ENCODE measurements at regions not wholly inside any gene's neighbourhood (a gene's known extent, or its start where the extent isn't known, plus 50 kb on each side); places are given as distances from the start of the nearest gene placed in this dataset.
"Not testable (repeated sequence)": the region's sequence is repeated elsewhere in the genome, so short reads cannot be mapped to it uniquely, and the experiment has no call there.

DNA sequence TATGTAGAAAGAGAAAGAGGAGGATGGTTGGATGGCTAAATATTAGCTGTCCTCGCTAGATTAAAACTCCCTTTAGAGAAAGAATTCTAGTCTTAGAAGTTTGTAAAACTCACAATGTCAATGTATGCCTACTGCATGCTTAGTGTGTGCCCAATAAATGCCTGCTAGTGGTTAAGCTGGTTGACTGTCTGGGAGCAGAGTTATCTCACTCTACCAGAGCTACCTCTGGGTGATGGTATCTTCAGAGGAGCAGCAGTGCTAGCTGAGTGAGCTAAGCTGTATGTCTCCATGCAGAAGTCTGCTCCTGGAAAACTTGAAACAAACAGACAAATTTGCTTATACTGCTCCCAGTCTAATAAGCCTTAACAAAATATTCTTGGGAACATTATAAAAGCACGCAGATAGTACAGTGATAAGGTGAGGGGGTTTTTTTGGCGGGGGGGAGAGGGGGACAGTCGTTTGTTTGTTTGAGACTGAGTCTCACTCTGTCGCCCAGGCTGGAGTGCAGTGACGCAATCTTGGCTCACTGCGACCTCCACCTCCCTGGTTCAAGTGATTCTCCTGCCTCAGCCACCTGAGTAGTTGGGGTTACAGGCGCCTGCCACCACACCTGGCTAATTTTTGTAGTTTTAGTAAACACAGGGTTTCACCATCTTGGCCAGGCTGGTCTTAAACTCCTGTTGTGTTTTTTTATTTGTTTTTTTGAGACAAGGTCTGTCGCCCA, 202.8 kb upstream of the TSC22D1 start:
- no peak for DNase-seq

DNA sequence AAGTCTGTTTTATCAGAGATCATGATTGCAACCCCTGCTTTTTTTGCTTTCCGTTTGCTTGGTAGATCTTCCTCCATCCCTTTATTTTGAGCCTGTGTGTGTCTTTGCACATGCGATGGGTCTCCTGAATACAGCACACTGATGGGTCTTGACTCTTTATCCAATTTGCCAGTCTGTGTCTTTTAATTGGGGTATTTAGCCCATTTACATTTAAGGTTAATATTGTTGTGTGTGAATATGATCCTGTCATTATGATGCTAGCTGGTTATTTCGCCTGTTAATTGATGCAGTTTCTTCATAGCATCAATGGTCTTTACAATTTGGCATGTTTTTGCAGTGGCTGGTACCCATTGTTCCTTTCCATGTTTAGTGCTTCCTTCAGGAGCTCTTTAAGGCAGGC, 199.2 kb upstream of the TSC22D1 start:
- DNase-seq = not testable (repeated sequence)

DNA sequence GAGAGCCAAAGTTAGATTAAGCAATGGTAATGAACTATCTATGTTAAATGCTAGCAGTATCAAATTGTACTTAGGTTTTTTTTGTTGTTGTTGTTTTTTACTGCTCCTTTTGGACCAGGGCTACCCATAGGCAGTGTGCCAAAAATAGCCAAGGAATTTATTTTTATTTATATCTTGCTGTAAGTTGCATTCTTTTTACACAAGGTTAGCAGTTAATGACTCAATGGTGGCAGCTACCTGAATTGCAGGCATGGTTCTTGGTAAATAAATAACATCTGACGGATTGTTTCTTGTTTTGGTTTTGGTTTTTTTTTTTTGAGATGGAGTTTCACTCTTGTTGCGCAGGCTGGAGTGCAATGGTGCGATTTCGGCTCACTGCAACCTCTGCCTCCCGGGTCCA, 194.8 kb upstream of the TSC22D1 start:
- DNase-seq = no peak

DNA sequence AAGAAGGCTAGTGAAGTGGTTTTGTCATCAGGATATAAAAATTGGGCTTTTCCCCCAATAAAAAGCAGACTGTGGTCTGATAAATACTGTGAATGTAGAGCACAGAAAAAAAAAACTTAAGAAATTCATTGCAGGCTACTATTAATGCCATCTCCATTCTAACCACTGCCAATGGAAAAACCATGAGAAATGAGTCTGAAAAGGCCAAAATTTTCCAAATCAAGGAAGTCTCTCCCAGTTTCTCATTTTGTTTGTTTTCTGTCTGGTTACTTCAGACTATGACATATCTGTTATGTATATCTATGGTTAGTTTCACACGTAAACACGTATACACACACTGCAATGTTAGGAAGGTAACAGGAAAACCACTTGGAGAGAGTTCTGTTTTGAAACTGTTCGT, 193.6 kb upstream of the TSC22D1 start:
- no peak for DNase-seq

- no peak for DNase-seq
These were observed 192.8 kb upstream of the TSC22D1 start for GRCh38 chr13:44768775-44769581.

GRCh38 chr13:44768239-44768638, 192.1 kb upstream of the TSC22D1 start:
- no peak for DNase-seq

DNA sequence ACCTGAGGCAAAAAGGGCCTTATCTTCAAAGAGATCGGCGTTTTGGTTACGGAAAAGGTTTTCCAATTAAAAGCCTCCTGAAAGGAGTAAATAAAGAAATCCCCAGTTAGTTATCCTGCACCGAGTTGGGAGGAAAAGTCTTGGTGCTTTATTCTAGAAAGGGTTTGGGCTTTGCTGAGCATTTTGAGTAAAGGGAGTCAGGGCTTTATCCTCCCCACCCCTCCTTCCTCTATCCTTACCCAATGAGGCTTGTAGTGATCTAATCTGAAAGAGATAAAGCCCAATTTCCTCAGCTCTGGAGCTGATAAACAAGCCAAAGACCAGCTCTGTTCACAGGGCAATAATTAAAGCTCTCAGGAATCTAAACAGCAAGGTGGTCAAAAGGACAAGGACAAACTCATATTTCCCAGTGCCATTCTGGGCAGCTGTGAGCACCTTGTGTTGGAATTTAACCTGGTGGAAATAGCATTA, 188.9 kb upstream of the TSC22D1 start:
- DNase-seq = no peak

DNA sequence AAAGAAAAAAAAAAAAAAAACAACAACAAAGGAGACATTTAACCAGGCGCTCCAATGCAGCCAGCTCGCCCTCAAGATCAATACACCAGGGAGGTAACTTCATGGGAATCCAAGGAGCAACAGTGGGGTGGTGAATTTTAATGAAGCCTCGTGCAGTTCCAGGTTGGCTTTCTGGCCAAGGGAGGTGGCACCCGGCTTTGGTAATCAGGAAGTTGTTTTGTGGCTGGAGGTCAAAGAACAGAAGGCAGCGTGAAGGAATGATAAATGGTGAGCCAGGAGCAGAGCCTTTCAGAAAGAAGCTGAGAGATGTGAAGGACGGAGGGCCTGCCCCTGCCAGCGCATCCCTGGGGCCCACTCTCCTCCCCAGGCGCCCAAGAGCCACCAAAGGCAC, 188.2 kb upstream of the TSC22D1 start:
- DNase-seq = no peak

- DNase-seq = no peak
These were observed 187.6 kb upstream of the TSC22D1 start for GRCh38 chr13:44763615-44764301.

DNA sequence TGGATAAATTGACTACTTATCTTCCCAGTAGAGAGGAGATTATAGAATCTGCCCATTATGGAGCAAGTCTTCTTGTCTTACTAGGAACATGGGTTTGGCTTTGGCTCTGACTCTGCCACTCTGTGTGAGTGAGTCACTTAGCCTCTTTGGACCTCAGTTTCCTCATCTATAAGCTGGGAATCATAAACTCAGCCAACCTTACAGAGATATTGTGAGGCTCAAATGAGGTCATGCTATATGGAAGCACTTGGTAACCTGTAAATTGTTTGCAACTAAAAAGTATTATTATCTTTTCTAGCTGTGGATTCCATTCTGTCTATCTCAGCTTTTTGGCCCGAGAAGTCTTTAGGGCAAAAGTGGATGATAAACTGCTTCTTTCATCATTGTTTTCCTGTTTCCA, 186.8 kb upstream of the TSC22D1 start:
- DNase-seq = no peak

- DNase-seq = no peak
These were observed 184.3 kb upstream of the TSC22D1 start for GRCh38 chr13:44760434-44760833.

DNA sequence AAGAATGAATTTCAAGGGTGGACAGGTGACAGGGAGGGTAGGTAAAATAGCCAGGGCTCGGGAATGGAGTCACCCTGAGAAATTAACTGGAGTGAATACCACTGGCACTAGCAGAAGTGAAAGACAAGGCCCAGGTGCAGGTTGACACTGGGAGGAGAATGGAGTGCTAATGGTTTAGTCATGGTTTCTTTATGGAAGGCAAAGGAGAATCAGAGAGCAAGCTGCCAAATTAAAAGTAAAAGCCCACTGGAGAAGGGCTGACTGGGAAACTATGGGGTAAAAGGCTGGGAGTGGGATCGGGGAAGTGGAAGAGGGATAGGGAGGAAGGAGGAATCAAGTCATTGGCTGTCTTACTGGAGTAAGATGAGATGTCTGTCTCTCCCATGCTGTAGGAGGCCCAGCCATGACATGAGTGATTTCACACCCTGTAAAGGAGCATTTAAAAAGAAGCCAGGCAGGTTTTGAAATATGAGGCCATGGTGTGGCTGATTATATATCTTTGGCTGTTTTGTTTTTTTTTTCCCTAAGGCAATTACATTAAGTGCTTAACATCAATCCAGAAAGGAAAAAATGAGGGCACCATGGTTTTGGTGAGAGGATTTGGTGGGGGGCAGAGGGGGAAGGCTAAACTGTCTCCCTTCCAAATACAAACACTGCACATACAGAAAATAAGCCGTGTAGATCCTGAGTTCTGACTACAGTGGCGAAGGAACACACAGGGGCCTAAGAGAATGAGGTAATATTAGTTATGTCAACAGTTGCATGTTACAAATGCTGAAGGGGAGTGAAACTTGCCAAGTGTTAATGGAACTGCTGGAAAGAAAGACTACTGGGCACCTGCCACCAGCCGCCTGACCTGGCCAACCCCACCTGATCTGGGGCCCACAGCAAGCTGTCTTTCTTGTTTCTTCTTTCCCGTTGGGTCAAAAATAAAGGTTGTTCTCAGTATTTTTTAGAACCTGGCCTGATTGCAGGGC, 183.5 kb upstream of the TSC22D1 start:
- DNase-seq = peak; percentile 19

DNA sequence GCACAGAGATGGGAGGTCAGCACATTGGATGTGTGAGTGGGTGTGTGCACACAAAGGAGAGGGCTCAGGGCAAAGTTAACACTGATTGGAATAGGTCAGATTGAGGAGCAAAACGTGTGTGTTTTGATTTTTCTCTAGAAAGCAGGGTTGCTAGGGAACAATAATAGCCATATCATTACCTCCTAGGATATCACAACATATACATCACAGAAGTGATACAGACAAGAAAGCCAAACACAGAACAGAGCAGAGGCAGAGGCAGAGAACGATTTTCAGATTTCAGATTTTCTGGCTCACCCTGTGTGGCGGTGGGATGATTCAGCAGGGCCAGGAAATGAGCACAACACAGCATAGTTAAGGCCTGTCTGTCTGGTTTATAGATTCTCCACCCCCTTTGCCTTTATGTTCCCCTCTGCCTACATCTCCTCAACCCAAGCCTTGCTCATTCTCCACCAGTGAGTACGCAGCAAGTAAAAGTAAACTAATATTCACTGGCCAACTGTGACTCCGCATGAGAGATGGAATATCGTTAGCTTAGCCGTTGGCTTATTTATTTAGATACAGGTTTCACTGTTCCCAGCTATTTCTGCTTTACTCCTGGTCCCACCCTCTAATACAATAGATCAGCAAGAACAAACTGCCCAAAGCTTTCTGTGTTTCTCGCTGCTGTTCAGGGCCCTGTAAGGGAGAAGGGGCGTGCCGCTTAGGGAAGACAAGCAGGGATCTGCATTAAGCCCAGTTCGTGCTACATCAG, 182.7 kb upstream of the TSC22D1 start:
- peak; percentile 29 for DNase-seq

DNA sequence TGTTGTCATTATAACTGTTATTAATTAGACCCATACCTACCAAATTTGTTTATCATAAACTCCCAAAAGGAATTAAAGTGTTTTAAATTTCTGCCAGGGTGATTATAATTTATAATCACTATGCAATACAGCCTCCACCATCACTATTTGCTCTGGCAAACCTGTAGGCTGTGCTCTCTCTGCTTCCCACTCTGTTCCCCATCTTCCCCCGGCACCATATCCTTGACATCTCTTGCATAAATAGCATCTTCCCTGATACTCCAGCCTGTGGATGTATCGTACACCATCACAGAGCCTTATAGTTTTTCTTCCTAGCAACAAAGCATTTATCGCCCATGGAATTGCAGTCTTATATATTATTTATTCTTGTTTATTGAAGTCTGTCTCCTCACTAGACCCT, 181.5 kb upstream of the TSC22D1 start:
- no peak for DNase-seq

DNA sequence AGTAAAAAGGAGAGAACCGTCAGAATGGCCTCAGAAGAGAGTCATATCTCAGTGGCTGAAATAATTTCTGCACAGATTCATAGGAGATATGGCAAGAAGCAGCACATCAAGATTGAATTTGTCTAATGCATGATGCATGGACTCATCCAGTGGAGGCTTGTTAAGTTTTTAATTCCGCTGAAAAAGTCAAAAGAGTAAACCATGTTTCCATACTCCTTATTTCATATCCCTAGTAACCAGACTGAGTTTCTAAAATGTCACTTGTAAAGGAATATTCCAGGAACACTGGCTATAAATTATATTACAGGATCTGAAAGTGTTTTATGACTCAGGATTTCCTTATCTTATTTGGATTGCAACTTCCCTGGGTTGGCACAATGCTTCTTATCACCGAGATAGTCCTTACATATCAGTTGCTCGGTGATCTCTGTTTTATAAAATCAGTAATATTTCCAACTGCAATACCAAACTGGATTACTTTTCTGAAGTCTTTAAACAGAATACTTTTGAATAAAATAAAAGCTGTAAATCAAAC, 180.2 kb upstream of the TSC22D1 start:
- DNase-seq = no peak

- no peak for DNase-seq
These were observed 179.7 kb upstream of the TSC22D1 start for GRCh38 chr13:44755872-44756271.

- no peak for DNase-seq
These were observed 176.0 kb upstream of the TSC22D1 start for GRCh38 chr13:44752164-44752563.

- DNase-seq = no peak
These were observed 174.5 kb upstream of the TSC22D1 start for GRCh38 chr13:44750630-44751029.

GRCh38 chr13:44749906-44750305, 173.8 kb upstream of the TSC22D1 start:
- no peak for DNase-seq

GRCh38 chr13:44748439-44748838, 172.3 kb upstream of the TSC22D1 start:
- no peak for DNase-seq

DNA sequence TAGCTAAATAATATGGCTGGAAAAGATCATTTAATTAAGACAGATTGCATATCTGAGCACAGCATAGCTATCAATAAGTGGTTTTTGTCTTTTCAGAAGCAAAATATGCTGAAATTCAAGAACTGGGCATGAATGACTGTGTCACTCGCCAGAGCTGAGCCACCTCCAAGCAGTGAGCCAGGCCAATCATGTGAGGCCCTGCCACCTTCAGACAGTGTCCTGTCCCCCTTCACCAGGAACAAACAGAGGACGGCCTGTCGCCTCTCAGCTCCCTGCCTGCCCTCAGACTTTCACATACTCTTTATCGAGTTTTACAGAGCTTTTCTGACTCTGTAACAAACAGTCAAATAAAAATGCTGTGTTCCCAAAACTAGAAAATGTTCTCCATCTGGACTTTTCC, 171.0 kb upstream of the TSC22D1 start:
- no peak for DNase-seq

- DNase-seq = no peak
These were observed 170.6 kb upstream of the TSC22D1 start for GRCh38 chr13:44746690-44747089.

Measured in NCI-H1417 treated with DMSO at 0.1 percent for 48 hours (cell line).